Endothelial cell of umbilical vein (primary cell): ENCODE measurements at regions not wholly inside any gene's neighbourhood (a gene's known extent, or its start where the extent isn't known, plus 50 kb on each side); places are given as distances from the start of the nearest gene placed in this dataset.
A peak's percentile ranks its signal among the peaks of the same experiment; 100 is the strongest.
"Not testable (repeated sequence)": the region's sequence is repeated elsewhere in the genome, so short reads cannot be mapped to it uniquely, and the experiment has no call there.

ENCODE experiments used
- BruUV-seq: library from RNA; stranded (reverse); fragments of 400-500 nt; replicated peaks from 2 replicates; lab custom pipeline; 2021; lab: Mats Ljungman, UMichigan
- CTCF ChIA-PET: fragments of 300-600, 350-600 bp; sonication (Branson Sonifier 250); formaldehyde crosslinking; loops from one replicate; lab custom pipeline; 2021; ENCODE audit warnings: antibody characterized with exemption, inconsistent platforms; lab: Charles Lee
- POLR2A ChIA-PET: fragments of 300-600, 350-600 bp; sonication (Branson Sonifier 250); formaldehyde crosslinking; loops from one replicate; lab custom pipeline; 2021; ENCODE audit warnings: antibody characterized with exemption, inconsistent platforms; lab: Charles Lee
- DNase-seq: peaks from one replicate; pipeline ENCODE4 v3.0.0-alpha.2; 2011; ENCODE audit warnings: low read depth, low spot score
- FAIRE-seq: peaks from 2 replicates; lab custom pipeline; 2011; peaks lifted over from hg19 to GRCh38; lab: Jason Lieb, UNC
- H2AFZ ChIP-seq: 2 replicates; pipeline ENCODE4 v1.6.0; 2012; ENCODE audit warnings: low read depth, low read length, control low read depth, inconsistent platforms
- H3K27ac ChIP-seq: 2 replicates; pipeline ENCODE4 v1.5.1; 2011; ENCODE audit warnings: low read depth, mild to moderate bottlenecking, control low read depth, low read length, moderate library complexity; ENCODE audit not compliant: insufficient read depth
- H3K27me3 ChIP-seq, 2 experiments: 2 replicates each; pipeline versions ENCODE4 v1.6.0 to v1.6.1; 2011; ENCODE audit warnings: low read length in 2 of 2, mixed read lengths in 1 of 2; ENCODE audit not compliant: control insufficient read depth in 2 of 2, insufficient read depth in 2 of 2
- H3K36me3 ChIP-seq, 2 experiments: 2 replicates in 1 of 2; 3 replicates in 1 of 2; pipeline ENCODE4 v1.5.1; 2011; ENCODE audit warnings: low read length in 2 of 2, mild to moderate bottlenecking in 1 of 2, moderate library complexity in 1 of 2; ENCODE audit not compliant: control insufficient read depth in 2 of 2, insufficient read depth in 2 of 2; ENCODE audit errors: extremely low read depth in 1 of 2
- H3K4me1 ChIP-seq: 3 replicates; pipeline ENCODE4 v1.5.1; 2011; ENCODE audit warnings: mild to moderate bottlenecking, low read length; ENCODE audit not compliant: control insufficient read depth, insufficient read depth; ENCODE audit errors: extremely low read depth
- H3K4me2 ChIP-seq: 2 replicates; pipeline ENCODE4 v1.6.1; 2011; ENCODE audit warnings: low read length, control low read depth, mixed read lengths; ENCODE audit not compliant: insufficient read depth
- H3K4me3 ChIP-seq, 3 experiments: fragments of 200-600 bp in 1 of 3; sonication (generic), shearing (Covaris generic) in 1 of 3; replicated peaks in 1 of 3; 2 replicates each; pipeline ENCODE4 v1.5.1; 2011 to 2016; ENCODE audit warnings: control low read depth in 3 of 3, low read length in 3 of 3, mild to moderate bottlenecking in 2 of 3, inconsistent platforms in 1 of 3, low read depth in 1 of 3, moderate library complexity in 1 of 3; ENCODE audit not compliant: insufficient read depth in 1 of 3
- H3K79me2 ChIP-seq: 2 replicates; pipeline ENCODE4 v1.6.0; 2012; ENCODE audit warnings: low read length, inconsistent platforms; ENCODE audit not compliant: control insufficient read depth, insufficient read depth
- H3K9ac ChIP-seq: replicated peaks from 2 replicates; pipeline ENCODE3; 2011; ENCODE audit warnings: low read length, control low read depth; ENCODE audit not compliant: insufficient read depth; ENCODE audit errors: extremely low read depth
- H3K9me1 ChIP-seq: replicated peaks from 3 replicates; pipeline ENCODE4 v1.6.0; 2011; ENCODE audit warnings: mild to moderate bottlenecking, low read length; ENCODE audit not compliant: control insufficient read depth, insufficient read depth; ENCODE audit errors: extremely low read depth
- H3K9me3 ChIP-seq: replicated peaks from 2 replicates; pipeline ENCODE4 v1.5.1; 2012; ENCODE audit warnings: low read length, inconsistent platforms; ENCODE audit not compliant: control insufficient read depth, insufficient read depth
- H4K20me1 ChIP-seq: replicated peaks from 2 replicates; pipeline ENCODE3; 2011; ENCODE audit warnings: mild to moderate bottlenecking, low read length; ENCODE audit not compliant: control insufficient read depth, insufficient read depth; ENCODE audit errors: extremely low read depth
- FOS ChIP-seq: IDR thresholded peaks from 2 replicates; pipeline ENCODE4 v1.6.1; 2011; ENCODE audit warnings: mild to moderate bottlenecking, low read length, moderate library complexity, borderline replicate concordance; ENCODE audit not compliant: insufficient read depth
- JUN ChIP-seq: IDR thresholded peaks from 2 replicates; pipeline ENCODE4 v1.6.1; 2011; ENCODE audit warnings: borderline replicate concordance, low read depth; ENCODE audit not compliant: insufficient read length, insufficient read depth
- dilution Hi-C: fragments of 300-500 bp; cut with MboI; formaldehyde crosslinking; loops from one replicate; pipeline ENCODE4 v1.15.0; 2019; ENCODE audit warnings: low sequenced_read_pairs; ENCODE audit not compliant: extremely low pct_ligation_motif_present
- intact Hi-C: fragments of 100-400 bp; cut with micrococcal nuclease; formaldehyde crosslinking; loops from one replicate; pipeline ENCODE4 v1.10.0; 2022

GRCh38 chr16:87216841-87217275 lies 100.3 kb downstream of the C16orf95 start:
- Histone ChIP-seq H3K4me3 (peak overlapping the region in 2 of 3 experiments; percentile 8 to 12), H3K4me2 (no peak overlapping the region), H3K27me3 (peaks cover 4 to 17% of the 10 kb centered on the region in 2 experiments), H3K9ac (no peak overlapping the region), H3K36me3 (no peaks in the 10 kb centered on the region), H3K4me1 (no peaks in the 10 kb centered on the region), H2AFZ (peak overlapping the region; percentile 23), H3K9me3 (no peaks in the 10 kb centered on the region), H3K27ac (no peak overlapping the region), H3K9me1 (no peaks in the 10 kb centered on the region), H4K20me1 (no peaks in the 10 kb centered on the region), H3K79me2 (no peaks in the 10 kb centered on the region)
- DNase-seq = peak; percentile 28
- intact Hi-C loops = no loop called here
- ChIA-PET POLR2A (no interaction called here), CTCF (interaction anchor here (1.1 to 1.3 kb wide), 3 partner anchors 14 to 140 kb away, joined by 3 to 8 read pairs (median 3); no protein-coding TSS in a partner anchor)
- dilution Hi-C loops = no loop called here
- FAIRE-seq = no peak
- BruUV-seq = no TSS peak
- TF ChIP-seq FOS (no peak), JUN (no peak)

DNA sequence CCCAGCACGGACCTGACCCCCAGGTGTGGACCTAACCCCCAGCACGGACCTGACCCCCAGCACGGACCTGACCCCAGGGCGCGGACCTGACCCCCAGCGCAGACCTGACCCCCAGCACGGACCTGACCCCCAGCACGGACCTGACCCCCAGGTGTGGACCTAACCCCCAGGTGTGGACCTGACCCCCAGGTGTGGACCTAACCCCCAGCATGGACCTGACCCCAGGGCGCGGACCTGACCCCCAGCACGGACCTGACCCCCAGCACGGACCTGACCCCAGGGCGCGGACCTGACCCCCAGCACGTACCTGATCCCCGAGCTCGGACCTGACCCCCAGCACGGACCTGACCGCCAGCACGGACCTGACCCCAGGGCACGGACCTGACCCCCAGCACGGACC lies 99.4 kb downstream of the C16orf95 start:
- H3K36me3 ChIP-seq, H2AFZ ChIP-seq, BruUV-seq, H3K9ac ChIP-seq, dilution Hi-C loops, H3K27ac ChIP-seq, H4K20me1 ChIP-seq, H3K4me2 ChIP-seq, H3K9me3 ChIP-seq, H3K9me1 ChIP-seq, H3K79me2 ChIP-seq, intact Hi-C loops, DNase-seq, CTCF ChIA-PET, FAIRE-seq, H3K4me3 ChIP-seq, H3K4me1 ChIP-seq, POLR2A ChIA-PET: not testable (repeated sequence)
- H3K27me3 ChIP-seq = peaks cover 0 to 15% of the 10 kb centered on the region in 2 experiments
